ENCODE measurements at regions not wholly inside any gene's neighbourhood (a gene's known extent, or its start where the extent isn't known, plus 50 kb on each side); places are given as distances from the start of the nearest gene placed in this dataset.
A peak's percentile ranks its signal among the peaks of the same experiment; 100 is the strongest.

DNA sequence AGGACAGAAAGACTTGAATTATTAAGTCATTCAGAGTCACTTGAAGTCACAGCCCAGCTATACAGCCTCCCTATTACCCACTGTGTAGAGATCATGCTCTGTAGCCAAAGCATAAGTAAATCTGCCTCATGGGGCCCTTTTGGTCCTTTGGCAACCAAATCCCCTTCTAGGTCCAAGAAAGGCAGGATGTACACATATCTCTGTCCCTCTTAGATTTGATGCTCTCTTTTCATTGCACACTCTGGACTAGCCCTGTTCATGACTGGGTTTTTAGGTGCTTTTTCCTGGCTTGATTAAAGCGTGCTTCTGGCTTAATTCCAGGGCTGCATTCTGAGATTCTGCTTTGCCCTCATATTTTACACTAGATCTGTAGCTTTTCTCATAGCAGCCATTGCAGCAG is 296.8 kb downstream of the TENT5A start:
- no peaks in the 10 kb centered on the region for H3K4me1 ChIP-seq (ENCODE audit: control insufficient read depth in 2 of 3, insufficient read depth in 2 of 3, low read depth in 1 of 3, low read length in 3 of 3)

DNA sequence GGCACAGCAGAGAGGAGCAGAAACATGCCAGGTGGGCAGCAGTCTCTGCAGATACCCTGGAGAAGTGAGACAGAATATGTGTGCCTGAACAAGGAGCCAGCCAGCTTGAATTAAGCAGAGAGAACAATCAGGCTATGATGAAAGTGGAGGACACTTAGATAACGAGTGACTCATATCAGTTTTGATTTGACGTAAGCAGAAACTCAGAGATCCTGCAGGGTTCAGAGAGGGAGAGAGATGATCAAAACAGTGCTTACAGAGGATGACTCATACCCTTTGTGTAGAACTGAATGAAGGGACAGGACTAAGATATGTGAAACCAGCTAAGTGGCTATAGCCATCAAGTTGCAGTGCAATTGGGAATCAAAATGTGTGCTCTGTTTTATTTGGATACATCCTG is 300.7 kb downstream of the TENT5A start:
- TF ChIP-seq, protein P1, sequence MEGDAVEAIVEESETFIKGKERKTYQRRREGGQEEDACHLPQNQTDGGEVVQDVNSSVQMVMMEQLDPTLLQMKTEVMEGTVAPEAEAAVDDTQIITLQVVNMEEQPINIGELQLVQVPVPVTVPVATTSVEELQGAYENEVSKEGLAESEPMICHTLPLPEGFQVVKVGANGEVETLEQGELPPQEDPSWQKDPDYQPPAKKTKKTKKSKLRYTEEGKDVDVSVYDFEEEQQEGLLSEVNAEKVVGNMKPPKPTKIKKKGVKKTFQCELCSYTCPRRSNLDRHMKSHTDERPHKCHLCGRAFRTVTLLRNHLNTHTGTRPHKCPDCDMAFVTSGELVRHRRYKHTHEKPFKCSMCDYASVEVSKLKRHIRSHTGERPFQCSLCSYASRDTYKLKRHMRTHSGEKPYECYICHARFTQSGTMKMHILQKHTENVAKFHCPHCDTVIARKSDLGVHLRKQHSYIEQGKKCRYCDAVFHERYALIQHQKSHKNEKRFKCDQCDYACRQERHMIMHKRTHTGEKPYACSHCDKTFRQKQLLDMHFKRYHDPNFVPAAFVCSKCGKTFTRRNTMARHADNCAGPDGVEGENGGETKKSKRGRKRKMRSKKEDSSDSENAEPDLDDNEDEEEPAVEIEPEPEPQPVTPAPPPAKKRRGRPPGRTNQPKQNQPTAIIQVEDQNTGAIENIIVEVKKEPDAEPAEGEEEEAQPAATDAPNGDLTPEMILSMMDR (IDR thresholded peaks at IDR 0.05; ENCODE audit: borderline replicate concordance, extremely low read depth, insufficient read depth), result no peak
- Histone ChIP-seq H3K4me1 (ENCODE audit: control insufficient read depth in 2 of 3, insufficient read depth in 2 of 3, low read depth in 1 of 3, low read length in 3 of 3) (no peaks in the 10 kb centered on the region), H3K27ac (ENCODE audit: low read depth in 2 of 2, low read length in 2 of 2) (no peak overlapping the region), H3K27me3 (ENCODE audit: control insufficient read depth, insufficient read depth, low read length) (no peaks in the 10 kb centered on the region), H3K36me3 (ENCODE audit: control insufficient read depth in 2 of 3, insufficient read depth in 3 of 3, low read length in 3 of 3) (no peaks in the 10 kb centered on the region), H3K4me3 (ENCODE audit: low read length in 3 of 3) (no peak overlapping the region), H3K9ac (ENCODE audit: low read length in 3 of 3) (no peak overlapping the region), H3K9me3 (ENCODE audit: control insufficient read depth in 2 of 3, insufficient read depth in 1 of 3, low read length in 3 of 3) (no peaks in the 10 kb centered on the region)
- intact Hi-C loops (cut with DNase I), result no loop called here
- FAIRE-seq, result no peak
- DNase-seq, result no peak

More for the DNA sequence above, 296.8 kb downstream of the TENT5A start:
- Histone ChIP-seq H3K9me3 (ENCODE audit: control insufficient read depth in 2 of 3, insufficient read depth in 1 of 3, low read length in 3 of 3) (no peaks in the 10 kb centered on the region), H3K27ac (ENCODE audit: low read depth in 2 of 2, low read length in 2 of 2) (no peak overlapping the region), H3K36me3 (ENCODE audit: control insufficient read depth in 2 of 3, insufficient read depth in 3 of 3, low read length in 3 of 3) (no peaks in the 10 kb centered on the region), H3K27me3 (ENCODE audit: control insufficient read depth, insufficient read depth, low read length) (no peaks in the 10 kb centered on the region), H3K4me3 (ENCODE audit: low read length in 3 of 3) (no peak overlapping the region), H3K9ac (ENCODE audit: low read length in 3 of 3) (no peak overlapping the region)
- TF ChIP-seq, protein P1 (IDR thresholded peaks at IDR 0.05; ENCODE audit: borderline replicate concordance, extremely low read depth, insufficient read depth), result no peak
- intact Hi-C loops (cut with DNase I), result no loop called here
- DNase-seq, result no peak
- no peak for FAIRE-seq

DNA sequence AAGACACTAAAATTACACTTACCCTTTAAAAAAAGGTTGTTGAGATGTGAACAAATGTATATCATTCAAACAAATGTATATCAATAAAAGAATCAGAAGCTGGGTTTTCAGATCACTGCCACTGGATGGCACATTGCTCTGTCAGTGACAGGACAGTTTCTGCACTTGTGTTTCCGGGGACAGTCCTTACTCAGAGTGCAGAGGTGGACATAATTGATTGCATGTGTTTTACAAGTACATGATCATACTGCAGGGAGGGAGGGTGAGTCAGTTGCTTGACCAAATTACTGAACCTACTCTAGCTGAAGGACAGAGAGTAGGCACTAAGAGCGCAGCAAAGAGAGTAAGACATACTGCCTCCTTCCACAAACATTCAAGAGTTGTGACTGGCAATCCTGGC is 302.3 kb downstream of the TENT5A start:
- Histone ChIP-seq H3K4me3 (ENCODE audit: low read length in 3 of 3) (no peak overlapping the region), H3K27me3 (ENCODE audit: control insufficient read depth, insufficient read depth, low read length) (no peaks in the 10 kb centered on the region), H3K36me3 (ENCODE audit: control insufficient read depth in 2 of 3, insufficient read depth in 3 of 3, low read length in 3 of 3) (no peaks in the 10 kb centered on the region), H3K27ac (ENCODE audit: low read depth in 2 of 2, low read length in 2 of 2) (no peak overlapping the region), H3K9ac (ENCODE audit: low read length in 3 of 3) (no peak overlapping the region), H3K4me1 (ENCODE audit: control insufficient read depth in 2 of 3, insufficient read depth in 2 of 3, low read depth in 1 of 3, low read length in 3 of 3) (no peaks in the 10 kb centered on the region), H3K9me3 (ENCODE audit: control insufficient read depth in 2 of 3, insufficient read depth in 1 of 3, low read length in 3 of 3) (no peaks in the 10 kb centered on the region)
- DNase-seq (peak in 2 of 5 donors; percentile 2 to 6), FAIRE-seq (no peak)
- intact Hi-C loops (cut with DNase I), result no loop called here
- TF ChIP-seq, protein P1 (IDR thresholded peaks at IDR 0.05; ENCODE audit: borderline replicate concordance, extremely low read depth, insufficient read depth), result no peak

DNA sequence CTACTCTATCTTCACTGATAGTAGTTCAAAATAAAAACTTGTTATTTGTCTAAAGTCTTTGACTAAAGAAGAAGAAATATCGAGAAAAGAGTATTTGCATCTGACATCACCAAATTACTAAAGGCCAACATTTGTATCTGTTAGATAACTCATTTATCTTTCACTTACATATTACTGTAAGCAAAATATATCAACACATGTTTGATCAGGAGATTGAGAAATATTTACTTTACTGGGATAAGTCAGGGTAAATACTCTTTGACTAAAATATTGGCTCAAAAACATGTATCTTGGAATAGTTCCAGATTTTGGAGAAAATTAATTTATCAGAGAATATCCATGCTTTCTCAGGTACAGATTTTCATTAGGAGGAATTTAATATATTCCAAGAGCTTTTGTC is 306.0 kb downstream of the TENT5A start:
- Histone ChIP-seq H3K4me1 (ENCODE audit: control insufficient read depth in 2 of 3, insufficient read depth in 2 of 3, low read depth in 1 of 3, low read length in 3 of 3) (no peaks in the 10 kb centered on the region), H3K9me3 (ENCODE audit: control insufficient read depth in 2 of 3, insufficient read depth in 1 of 3, low read length in 3 of 3) (no peaks in the 10 kb centered on the region), H3K27me3 (ENCODE audit: control insufficient read depth, insufficient read depth, low read length) (no peaks in the 10 kb centered on the region), H3K36me3 (ENCODE audit: control insufficient read depth in 2 of 3, insufficient read depth in 3 of 3, low read length in 3 of 3) (no peaks in the 10 kb centered on the region), H3K9ac (ENCODE audit: low read length in 3 of 3) (no peak overlapping the region), H3K27ac (ENCODE audit: low read depth in 2 of 2, low read length in 2 of 2) (no peak overlapping the region), H3K4me3 (ENCODE audit: low read length in 3 of 3) (no peak overlapping the region)
- FAIRE-seq, result no peak
- DNase-seq, result no peak
- TF ChIP-seq, protein P1 (IDR thresholded peaks at IDR 0.05; ENCODE audit: borderline replicate concordance, extremely low read depth, insufficient read depth), result no peak
- intact Hi-C loops (cut with DNase I), result no loop called here

Data from kidney (tissue), 13 donors.